Esophagus squamous epithelium (tissue), 4 donors: ENCODE measurements at regions not wholly inside any gene's neighbourhood (a gene's known extent, or its start where the extent isn't known, plus 50 kb on each side); places are given as distances from the start of the nearest gene placed in this dataset.

Experiments used
- POLR2A ChIP-seq, 4 donors: fragments of 450-650 bp; IDR thresholded peaks; one replicate each; pipeline ENCODE4 v1.6.1; 2017; ENCODE audit warnings: antibody characterized with exemption in 4 of 4, mild to moderate bottlenecking in 4 of 4, moderate library complexity in 3 of 4
- TF ChIP-seq, protein P1 (sequence below), 6 experiments: fragments of 450-650 bp in 4 of 6; fragments of 200-600 bp in 2 of 6; sonication (generic) in 2 of 6; IDR thresholded peaks; one replicate each; pipeline ENCODE4 v1.5.1; 2016 to 2019; ENCODE audit warnings: antibody characterized with exemption in 6 of 6, mild to moderate bottlenecking in 4 of 6, moderate library complexity in 4 of 6

DNA sequence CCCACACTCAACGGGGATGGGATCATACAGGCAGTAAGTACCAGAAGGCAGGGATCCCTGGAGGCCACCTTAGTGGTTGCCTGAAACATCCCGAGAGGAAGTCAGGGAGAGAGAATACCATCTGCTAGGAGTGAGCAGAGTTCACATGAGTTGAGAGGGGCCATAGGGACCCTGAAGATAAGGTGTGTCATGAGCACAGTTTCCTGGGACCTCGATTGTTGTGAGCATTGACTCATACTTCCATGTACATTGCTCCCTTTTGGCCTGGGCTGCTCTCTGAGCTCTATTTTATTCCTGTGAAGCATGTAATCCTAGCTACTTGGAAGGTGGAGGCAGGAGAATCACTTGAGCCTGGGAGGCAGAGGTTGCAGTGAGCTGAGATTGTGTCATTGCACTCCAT is 120.5 kb downstream of the TBC1D30 start:
- TF ChIP-seq, protein P1, sequence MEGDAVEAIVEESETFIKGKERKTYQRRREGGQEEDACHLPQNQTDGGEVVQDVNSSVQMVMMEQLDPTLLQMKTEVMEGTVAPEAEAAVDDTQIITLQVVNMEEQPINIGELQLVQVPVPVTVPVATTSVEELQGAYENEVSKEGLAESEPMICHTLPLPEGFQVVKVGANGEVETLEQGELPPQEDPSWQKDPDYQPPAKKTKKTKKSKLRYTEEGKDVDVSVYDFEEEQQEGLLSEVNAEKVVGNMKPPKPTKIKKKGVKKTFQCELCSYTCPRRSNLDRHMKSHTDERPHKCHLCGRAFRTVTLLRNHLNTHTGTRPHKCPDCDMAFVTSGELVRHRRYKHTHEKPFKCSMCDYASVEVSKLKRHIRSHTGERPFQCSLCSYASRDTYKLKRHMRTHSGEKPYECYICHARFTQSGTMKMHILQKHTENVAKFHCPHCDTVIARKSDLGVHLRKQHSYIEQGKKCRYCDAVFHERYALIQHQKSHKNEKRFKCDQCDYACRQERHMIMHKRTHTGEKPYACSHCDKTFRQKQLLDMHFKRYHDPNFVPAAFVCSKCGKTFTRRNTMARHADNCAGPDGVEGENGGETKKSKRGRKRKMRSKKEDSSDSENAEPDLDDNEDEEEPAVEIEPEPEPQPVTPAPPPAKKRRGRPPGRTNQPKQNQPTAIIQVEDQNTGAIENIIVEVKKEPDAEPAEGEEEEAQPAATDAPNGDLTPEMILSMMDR (IDR thresholded peaks at IDR 0.05): no peak
- TF ChIP-seq POLR2A (IDR thresholded peaks at IDR 0.05): no peak
